Amniotic epithelial cell (primary cell): ENCODE measurements at regions not wholly inside any gene's neighbourhood (a gene's known extent, or its start where the extent isn't known, plus 50 kb on each side); places are given as distances from the start of the nearest gene placed in this dataset.
"Not testable (repeated sequence)": the region's sequence is repeated elsewhere in the genome, so short reads cannot be mapped to it uniquely, and the experiment has no call there.

ENCODE experiments used
- DNase-seq: peaks from one replicate; pipeline ENCODE4 v3.0.0-alpha.2; 2010; ENCODE audit warnings: low read depth

DNA sequence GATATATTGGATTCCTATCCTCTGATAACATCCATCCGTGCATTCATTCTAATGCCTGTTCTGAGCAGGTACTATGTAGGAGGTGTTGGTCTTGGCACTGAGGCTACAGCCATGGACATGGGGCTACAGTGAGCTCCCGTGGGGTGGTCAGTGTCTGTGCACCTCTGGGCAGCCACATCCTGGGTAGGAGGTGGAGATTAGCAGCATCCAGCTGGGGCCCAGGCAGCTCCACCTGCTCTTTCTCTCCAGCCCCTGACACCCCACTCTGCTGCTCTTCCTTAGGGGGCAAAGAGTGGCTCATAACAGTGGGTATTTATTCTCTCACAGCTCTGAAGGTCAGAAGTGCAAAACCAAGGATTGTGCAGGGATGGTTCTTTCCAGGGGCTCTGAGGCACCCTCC, 292.0 kb upstream of the SFSWAP start:
- no peak for DNase-seq

DNA sequence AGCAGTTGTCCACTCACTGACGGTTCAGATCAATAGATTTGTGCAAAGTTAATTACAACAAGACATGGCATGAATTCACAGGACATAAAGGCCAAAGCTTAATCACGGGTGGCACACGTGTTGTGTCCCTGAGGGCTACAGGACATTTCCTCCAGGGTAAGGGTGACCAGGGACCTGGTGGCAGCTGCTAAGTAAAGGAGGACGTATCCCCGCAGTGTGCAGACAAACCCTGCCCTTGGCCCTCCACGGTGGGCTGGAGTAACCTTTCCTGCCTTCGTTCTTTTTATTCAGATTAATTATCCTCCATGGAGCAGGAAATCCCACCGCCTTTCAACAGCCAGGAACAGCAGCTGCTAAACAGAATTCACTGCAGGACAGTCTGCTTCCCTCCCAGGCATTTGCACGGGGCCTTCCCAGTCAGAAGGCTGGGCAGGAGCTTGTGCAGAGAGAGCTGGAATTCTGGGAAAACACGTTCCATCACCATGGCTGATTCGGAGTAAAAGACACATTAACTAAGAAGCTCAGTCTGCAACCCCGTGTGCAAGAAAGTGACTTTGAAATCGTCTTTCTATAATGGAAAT, 289.9 kb upstream of the SFSWAP start:
- no peak for DNase-seq

DNA sequence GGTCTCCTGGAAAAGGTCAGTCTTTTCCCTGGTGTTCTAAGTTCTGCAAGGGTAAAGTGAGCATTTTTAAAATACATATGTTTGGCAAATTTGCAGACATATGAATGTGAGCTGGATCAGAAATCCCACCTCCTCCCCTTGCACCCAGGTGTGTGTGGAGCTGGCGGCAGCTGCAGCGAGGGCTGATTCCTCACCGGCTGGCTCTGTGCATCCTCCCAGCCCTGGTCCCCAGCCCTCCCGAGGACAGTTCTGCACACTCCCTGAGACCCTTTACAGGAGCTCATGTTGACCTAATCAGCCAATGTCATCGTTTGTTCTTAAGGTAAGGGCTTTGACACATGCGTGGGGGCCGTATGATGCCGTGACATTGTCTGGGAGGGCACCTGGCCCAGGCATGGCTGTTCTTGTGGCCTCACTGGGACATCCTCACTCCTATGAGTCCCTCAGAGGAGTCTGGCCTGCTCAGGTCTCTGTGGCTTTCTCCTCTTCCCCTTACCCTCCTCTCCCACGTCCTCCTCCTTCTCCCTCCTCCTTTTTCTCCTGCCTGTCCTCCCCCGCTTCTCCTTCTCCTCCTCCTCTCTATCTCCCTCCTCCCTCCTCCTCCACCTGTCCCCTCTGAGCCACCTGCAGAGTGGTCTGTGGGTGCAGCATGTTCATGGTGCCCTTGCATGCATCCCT, 289.2 kb upstream of the SFSWAP start:
- no peak for DNase-seq

DNA sequence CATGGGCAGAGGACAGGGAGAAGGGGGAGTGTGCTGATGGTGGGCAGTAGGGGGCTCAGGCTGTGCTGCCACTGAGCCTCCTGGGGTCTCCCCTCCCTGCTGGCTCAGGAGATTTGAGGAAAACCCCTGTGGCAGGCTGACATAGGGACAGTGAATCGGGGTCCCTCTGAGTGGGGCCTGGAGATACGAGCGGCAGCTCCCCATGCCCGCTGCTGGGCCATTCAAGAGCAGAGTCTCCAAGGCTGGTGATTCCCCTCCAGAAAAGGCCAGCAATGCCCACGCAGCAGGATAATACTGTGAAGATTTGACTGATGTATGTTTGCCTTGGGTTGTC, 288.7 kb upstream of the SFSWAP start:
- no peak for DNase-seq

DNA sequence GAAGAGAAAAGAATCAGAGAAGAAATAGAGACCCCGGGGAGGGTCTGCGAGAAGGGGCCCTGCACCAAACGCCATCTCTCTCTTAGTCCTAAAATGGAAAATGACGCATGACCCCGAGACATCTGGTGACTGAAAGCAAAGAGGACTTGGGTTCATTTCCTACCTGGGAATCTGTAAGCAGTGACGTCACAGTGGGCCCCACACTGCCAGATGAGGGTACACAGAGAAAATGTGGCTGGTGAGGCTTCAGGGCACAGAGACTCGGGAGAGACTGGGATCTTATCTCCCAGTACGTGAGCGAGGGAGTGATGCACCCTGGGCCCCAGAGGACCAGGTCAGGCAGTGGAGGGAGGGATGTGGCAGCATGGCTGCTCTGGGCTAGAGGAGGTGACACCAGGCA, 288.1 kb upstream of the SFSWAP start:
- no peak for DNase-seq

DNA sequence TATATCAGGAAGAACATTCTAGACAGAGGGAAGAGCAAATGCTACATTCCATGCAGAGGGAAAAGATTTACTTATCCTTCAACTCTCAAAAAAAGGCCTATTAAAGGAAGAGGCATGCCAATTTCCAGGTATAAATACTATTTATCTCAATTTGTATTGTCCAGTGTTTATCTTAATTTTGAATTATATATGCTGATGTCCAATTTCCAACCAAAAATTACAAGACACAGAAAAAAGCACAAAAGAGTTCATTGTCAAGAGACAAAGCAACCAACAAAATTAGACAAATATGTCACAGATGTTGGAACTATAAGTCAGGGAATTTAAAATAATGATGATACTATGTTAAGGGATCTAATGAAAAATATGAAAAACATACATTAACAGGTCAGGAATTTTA, 286.6 kb upstream of the SFSWAP start:
- DNase-seq, result no peak

DNA sequence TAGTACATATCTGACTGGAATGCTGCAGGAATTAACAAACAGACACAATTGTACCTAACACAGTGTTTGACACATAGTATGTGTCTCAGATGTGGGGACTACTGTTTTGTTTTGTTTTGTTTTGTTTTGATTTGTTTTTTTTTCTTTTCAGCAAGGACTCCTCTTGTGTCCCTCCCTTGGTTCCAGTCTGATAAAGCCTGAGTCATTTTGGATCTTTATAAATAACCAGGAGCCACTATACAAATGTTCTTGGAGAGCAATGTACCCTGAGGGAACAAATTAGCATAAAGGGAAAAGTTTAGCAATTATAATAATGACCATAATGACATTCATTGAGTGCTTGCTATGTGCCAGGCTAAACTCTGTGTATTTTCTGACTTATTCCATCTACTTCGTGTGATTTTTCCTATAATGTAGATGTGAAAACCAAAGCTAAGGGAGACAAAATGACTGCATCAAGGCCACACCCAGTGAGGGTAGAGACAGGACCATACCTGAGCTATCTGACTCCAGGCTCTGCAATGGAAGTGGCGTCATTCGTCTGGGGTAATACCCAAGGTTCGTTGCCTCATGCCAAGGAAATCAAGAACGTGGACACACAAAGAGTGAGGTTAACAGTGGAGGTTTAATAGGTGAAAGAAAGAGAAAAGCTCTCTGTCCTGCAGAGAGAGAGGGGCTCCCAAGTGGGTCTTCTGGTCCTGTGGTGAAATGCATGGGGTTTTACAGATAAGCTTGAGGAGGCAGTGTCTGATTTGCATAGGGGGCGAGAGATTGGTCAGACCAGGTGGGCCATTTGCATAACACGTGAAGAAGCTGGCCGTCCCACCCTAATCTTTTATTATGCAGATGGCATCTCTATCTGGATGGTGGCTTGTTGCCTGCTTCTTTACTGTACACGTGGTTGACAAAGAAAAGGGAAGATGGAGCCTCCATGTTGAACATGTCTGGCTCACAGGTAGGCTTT, 285.5 kb upstream of the SFSWAP start:
- DNase-seq, result no peak

DNA sequence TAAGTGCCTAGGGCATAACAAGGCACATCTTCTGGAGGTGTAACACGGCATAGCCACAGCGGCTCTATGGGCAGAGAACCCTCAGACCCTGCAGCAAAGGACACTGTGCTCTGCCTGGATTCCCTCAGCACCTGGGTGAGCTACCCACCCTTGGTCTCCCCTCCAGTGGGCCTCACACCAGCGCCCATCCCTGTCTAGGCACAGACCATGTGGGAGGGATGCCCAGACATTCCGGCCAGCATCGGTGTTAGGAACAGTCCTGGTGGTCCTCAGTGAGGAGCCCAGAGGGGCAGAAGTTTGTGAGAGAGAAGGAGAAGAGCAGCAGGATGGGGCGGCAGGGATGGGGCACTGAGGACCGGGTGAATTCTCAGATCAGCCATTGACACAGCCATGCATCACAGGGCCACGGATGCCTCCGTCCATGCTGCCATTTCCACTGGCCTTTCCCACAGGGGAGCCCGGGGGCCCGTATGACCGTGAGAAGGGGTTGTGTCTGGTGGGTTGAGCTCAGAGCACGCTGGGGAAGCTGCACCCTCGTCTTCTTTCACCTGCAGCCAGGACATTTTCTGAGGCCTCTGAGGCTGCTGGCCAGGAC, 282.7 kb upstream of the SFSWAP start:
- no peak for DNase-seq

DNA sequence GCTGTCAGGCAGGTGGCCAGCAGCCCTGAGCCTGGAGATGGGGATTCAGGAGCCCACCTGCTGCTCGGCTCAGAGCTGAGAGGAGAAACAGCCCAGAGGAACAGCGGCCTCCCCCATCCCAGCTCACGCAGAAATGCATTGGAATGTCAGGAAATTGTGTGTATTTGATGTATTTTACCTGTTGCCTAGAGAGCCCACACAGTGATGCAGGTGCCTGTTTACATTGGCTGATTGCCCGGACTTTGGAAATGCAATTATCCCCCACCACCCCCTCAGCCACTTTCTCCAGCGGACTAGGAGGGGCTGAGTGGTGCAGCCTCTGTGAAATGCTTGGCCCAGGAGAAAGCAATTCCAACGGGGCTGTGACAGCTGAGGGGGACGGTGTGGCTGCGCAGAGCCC, 281.7 kb upstream of the SFSWAP start:
- not testable (repeated sequence) for DNase-seq

DNA sequence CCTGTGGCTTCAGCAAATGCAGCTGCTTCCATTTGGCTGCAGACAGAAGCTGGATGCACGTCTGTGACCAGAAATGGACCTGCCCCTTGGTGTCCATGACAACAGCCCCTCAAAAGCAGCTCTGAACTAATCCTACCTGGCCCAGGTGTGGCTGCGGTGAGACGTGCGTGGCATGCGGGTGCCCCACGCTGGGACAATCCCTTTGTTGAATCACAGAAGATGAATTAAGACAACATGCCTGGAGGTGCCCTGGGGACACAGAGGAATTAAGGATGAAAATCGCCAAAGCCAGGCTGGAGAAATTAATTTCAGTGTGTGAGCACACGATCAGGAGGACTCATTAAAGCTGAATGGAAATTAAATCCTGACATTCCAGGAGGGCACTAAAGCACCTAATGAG, 281.2 kb upstream of the SFSWAP start:
- not testable (repeated sequence) for DNase-seq

DNA sequence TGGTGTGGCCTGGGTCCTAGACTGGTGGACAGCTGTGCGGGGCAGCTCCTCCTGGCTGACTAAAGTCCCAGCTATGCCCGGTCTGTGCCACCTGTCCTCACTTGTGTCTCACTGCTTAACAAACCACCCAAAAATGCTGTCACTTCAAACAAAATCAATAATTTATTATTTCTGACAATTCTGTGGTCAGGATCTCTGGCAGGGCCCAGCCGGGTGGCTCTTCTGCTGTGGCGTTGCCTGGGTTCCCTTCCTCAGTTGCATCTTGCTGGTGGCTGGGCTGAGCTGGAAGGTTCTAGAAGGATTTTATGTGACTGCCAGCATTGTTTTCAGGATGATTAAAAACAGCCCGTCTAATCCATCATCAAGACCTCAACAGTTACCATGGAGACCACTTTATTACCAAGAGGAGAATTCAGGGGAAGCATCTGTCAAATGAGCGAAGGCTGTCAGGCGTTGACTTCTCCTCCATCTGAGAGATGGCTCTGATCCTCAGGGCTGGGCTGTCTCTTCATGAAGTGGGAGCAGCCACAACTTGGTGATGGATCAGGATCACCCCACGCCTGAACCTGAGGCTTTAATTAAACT, 280.6 kb upstream of the SFSWAP start:
- DNase-seq, result no peak

DNA sequence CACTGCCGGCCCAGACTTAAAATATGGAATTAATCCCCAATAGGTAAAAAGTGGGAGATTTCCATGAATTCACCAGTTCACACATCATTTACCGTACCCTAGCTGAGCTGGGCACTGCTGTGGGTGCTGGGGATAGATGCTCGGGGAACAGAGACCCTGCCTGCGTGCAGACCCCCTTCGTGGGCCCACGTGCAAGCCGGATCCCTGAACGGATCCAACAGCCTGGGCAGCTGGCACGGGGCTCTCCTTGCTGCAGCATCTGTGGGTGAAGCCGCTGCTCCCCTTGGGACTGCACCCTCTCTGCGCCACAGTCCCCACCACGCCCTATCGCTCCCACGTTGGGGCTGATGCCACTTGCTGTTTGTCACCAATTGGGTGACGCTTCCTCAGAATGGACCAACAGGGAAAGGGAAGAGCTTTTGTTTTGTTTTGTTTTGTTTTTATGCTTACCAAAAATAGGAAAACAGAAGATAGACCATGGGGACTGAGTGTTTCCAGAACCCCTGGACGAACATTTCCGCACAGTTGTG, 279.7 kb upstream of the SFSWAP start:
- DNase-seq, result not testable (repeated sequence)

DNA sequence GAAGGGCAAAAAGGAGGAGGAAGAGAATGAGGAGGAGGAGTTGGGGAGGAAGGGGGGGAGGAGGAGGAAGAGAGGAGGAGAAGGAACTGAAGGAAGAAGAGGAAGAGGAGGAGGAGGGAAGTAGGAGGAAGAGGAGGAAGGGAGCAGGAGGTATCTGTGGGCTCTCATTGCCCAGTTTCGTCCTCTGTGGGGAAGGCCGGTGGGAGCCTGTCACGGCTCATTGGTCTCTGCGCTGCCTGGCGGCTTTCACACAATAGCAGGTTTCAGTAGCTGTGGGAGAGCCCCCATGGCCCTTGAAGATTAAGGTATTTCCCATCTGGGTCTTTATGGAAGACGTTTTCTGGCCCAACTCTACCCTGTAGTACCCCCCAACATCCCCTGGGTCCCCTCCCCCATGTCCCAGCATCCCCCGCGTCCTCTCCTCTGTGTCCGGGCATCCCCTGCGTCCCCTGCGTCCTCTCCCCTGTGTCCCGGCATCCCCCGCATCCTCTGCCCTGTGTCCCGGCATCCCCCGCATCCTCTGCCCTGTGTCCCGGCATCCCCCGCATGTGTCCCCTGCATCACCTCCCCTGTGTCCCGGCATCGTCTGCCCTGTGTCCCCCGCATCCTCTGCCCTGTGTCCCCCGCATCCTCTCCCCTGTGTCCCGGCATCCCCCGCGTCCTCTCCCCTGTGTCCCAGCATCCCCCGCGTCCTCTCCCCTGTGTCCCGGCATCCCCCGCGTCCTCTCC, 278.2 kb upstream of the SFSWAP start:
- DNase-seq, result no peak

DNA sequence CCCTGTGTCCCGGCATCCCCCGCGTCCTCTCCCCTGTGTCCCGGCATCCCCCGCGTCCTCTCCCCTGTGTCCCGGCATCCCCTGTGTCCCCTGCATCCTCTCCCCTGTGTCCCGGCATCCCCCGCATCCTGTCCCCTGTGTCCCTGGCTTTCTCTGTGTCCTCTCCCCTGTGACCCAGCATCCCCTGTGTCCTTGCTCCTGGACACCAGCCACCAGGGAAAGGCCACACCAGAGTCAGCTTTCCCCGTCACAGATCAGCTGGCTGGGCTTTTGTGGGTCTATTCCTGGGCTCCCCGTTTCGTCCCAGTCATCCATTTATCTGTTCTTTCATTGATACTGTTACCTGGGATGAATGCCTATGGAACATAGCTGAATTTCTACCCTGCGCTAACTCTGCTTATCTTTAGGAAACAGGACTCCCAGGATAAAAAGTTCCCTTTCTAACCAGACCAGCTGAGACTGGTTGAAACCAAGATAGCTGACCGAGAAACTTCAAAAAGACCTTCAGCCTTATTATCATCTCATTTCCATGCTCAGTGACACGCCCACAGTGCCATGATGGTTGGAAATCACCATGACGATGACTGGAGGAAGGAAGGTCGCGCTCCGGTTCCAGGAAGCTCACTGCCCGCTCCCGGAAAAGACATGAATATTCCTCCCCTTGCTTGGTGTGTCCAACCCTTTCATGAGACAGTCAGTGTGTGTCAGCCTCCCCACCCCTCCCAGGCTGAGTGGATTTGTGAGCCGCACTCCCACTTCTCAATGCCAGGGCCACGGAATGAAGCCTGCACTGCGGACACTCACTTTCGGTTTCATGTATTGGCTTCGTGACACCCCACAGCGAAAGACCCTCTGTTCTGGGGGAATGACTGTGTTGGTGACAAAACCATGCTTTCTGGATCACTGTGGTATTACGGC, 276.4 kb upstream of the SFSWAP start:
- no peak for DNase-seq

DNA sequence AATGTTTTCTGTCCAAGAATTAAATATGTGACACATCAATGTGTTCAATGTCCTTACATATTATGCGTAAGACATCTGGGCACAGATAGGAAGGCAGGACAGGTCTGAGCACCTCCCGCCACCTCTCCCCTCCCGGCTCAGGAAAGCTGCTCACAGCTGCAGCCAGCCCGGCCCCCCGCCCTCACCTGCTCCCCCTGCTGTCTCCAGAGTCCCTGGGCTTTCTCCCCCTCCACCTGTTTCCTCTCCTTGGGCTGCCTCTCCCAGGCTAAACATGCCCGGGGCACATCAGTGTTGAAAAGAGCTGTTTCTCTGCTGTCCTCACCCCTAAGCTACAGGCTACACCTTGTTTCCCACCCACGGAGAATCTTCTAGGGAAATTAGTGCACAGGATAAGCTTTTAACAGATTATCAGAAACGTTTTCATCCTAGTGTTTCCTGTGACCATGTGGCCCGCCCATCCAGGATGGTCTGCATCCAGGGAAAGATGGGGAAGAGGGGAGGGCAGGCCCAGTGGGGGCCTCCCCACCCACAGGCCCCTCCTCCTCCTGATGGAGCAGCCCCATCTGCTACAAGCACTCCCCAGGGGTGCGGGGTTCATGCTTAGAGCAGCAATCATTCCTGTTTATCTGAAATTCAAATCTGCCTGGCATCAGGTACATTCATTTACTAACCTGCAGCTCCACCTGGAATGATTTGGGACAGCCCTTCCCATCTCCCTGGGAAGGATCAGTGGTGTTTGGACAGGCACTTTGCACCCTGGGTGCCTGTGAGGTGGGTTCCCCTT, 273.8 kb upstream of the SFSWAP start:
- DNase-seq, result no peak

DNA sequence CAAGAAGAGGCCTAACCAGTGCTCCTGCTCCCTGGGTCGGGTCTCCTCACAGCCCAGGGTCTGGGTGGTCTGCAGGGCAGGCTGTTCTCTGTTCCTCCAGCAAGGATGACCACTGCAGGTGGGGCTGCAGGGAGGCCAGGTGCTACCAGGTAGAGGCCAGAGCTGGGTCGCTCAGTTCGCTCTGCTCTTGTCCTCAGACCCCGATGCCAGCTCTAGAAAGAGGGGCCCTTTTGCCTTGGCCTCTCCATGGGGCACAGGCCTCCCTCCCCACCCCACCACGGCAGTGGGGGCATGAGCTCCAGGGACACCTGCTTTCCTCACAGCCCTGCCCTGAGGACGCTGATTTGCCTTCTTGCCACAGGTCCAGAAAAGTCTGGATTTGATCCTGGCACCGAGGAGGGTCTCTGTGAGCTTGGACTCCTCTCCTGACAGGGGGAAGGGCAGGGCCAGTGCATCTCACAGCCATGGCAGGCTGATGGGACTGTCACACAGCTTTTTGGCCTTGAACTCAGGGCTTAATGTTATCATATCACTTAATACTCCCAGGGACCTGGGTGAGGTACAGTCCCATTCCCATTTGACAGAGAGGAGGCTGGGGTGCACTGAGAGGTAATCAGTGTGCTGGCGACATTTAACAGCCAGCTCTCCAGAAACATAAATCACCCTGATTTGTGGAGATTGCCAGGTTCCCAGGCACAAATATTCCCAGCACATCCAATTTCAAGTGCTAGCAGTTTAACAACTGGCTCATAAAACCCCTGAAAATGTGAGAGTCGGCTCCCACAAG, 273.0 kb upstream of the SFSWAP start:
- DNase-seq, result no peak

DNA sequence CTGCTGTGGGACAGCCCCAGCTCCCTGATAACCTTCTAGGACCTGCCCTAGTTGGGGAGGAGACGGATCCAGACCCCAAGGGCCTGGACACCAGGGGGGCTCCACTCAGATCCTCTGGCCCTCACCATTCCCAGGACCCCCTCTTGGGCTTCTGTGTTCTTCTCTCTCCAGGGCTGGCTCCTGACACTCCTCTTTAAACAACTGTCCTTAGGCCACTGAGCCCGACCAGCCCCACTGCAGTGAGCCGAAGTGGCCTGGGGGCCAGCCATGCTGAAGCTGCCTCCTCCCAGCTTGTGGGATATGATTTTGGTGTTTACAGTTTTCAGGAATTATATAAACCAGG, 272.4 kb upstream of the SFSWAP start:
- DNase-seq, result not testable (repeated sequence)

DNA sequence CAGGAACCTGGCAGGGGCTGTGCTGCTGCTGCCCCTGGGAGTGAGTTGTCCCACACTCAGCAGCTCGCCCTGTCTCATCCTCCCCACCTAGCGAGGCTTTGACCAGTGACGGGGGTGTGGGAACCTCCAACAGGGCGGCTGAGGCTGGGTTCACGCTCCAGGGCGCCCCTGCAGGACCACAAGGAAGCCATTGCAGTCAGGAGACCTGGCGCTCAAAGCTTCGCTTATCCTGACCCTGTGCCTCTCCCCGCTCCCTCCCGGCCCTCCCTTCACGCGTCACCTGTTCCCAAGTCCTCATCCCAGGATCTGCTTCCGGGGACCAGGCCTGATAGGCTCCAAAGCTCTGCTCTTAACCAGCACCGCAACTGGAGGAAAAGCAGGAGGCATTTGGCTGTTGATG, 272.0 kb upstream of the SFSWAP start:
- no peak for DNase-seq

DNA sequence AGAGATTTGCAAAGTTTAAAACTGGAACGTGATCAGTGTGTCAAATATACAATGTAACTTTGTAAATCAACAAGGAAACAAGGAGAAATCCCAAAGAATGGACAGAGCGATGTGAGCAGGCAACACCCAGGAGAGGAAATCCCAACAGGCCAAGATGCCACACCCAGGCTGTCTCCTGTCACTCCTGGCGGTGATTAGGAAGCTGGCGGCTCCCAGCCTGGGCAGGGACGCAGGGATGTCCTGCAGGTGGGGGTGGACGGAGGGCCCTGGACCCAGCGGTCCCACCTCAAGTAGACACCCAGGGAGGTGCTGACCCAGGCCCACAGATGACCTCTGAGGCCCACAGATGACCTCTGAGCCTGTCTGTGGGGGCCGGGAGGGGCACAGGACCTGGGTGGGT, 271.1 kb upstream of the SFSWAP start:
- not testable (repeated sequence) for DNase-seq
